ENCODE measurements at regions not wholly inside any gene's neighbourhood (a gene's known extent, or its start where the extent isn't known, plus 50 kb on each side); places are given as distances from the start of the nearest gene placed in this dataset.

DNA sequence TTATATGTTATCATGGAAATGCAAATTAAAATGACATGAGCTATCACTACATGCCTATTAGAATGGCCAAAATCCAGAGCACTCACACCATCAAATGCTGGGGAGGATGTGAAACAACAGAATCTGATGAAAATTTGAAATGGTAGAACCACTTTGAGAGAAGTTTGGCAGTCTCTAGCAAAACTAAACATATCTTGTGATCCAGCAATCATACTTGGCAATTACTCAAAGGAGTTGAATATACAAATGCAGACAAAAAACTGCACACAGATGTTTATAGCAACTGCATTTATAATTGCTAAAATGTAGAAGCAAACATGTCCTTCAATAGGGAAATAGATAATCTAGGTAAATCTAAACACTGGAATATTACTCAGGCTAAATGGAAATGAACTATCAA is 1164.9 kb downstream of the DNAJB9 start:
- TF ChIP-seq, protein P1, sequence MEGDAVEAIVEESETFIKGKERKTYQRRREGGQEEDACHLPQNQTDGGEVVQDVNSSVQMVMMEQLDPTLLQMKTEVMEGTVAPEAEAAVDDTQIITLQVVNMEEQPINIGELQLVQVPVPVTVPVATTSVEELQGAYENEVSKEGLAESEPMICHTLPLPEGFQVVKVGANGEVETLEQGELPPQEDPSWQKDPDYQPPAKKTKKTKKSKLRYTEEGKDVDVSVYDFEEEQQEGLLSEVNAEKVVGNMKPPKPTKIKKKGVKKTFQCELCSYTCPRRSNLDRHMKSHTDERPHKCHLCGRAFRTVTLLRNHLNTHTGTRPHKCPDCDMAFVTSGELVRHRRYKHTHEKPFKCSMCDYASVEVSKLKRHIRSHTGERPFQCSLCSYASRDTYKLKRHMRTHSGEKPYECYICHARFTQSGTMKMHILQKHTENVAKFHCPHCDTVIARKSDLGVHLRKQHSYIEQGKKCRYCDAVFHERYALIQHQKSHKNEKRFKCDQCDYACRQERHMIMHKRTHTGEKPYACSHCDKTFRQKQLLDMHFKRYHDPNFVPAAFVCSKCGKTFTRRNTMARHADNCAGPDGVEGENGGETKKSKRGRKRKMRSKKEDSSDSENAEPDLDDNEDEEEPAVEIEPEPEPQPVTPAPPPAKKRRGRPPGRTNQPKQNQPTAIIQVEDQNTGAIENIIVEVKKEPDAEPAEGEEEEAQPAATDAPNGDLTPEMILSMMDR (conservative IDR thresholded peaks at IDR 0.05 in 1 of 2, IDR thresholded peaks at IDR 0.05 in 1 of 2; ENCODE audit: low read depth in 1 of 2, low read length in 2 of 2) = no peak
- no peak for TF ChIP-seq EZH2 (IDR thresholded peaks at IDR 0.05; ENCODE audit: low read length, missing control alignments)

All from fibroblast of lung (primary cell).